Testis (tissue), 2 donors: ENCODE measurements at regions not wholly inside any gene's neighbourhood (a gene's known extent, or its start where the extent isn't known, plus 50 kb on each side); places are given as distances from the start of the nearest gene placed in this dataset.

Experiments used
- DNase-seq: peaks from one replicate; pipeline ENCODE4 v3.0.0-alpha.2; 2019
- H3K27ac ChIP-seq, 2 donors: fragments of 200-600 bp; sonication (generic); one replicate each; pipeline ENCODE4 v1.5.1; 2019
- H3K27me3 ChIP-seq: fragments of 200-600 bp; sonication (generic); one replicate; pipeline ENCODE4 v1.5.1; 2019
- H3K36me3 ChIP-seq: fragments of 200-600 bp; sonication (generic); one replicate; pipeline ENCODE4 v1.5.1; 2017; ENCODE audit warnings: low read depth; ENCODE audit errors: missing control alignments
- H3K4me1 ChIP-seq: fragments of 200-600 bp; sonication (generic); one replicate; pipeline ENCODE4 v1.5.1; 2019
- H3K4me3 ChIP-seq, 2 donors: fragments of 200-600 bp; sonication (generic); one replicate each; pipeline ENCODE4 v1.5.1; 2017 to 2019
- H3K9me3 ChIP-seq: fragments of 200-600 bp; sonication (generic); one replicate; pipeline ENCODE4 v1.5.1; 2017
- CTCF ChIP-seq, 3 experiments: fragments of 450-650 bp in 2 of 3; fragments of 200-600 bp in 1 of 3; sonication (generic) in 1 of 3; IDR thresholded peaks; one replicate each; pipeline ENCODE4 v1.5.1; 2016 to 2019; ENCODE audit warnings: antibody characterized with exemption in 3 of 3, mild to moderate bottlenecking in 2 of 3, moderate library complexity in 1 of 3
- POLR2A ChIP-seq: fragments of 450-650 bp; IDR thresholded peaks from one replicate; pipeline ENCODE4 v1.6.1; 2017; ENCODE audit warnings: antibody characterized with exemption, mild to moderate bottlenecking, moderate library complexity
- WGBS, 2 donors: methylation state at CpG; one replicate each; pipeline ENCODE4 v1.1.5; 2018; 5-methylcytosine and 5-hydroxymethylcytosine counted together
- intact Hi-C: fragments of 100-400 bp; cut with DNase I; formaldehyde crosslinking; loops from one replicate; pipeline ENCODE4 v1.15.1; 2023; ENCODE audit warnings: low total_unique reads

GRCh38 chr5:13511442-13511841 lies 433.0 kb downstream of the DNAH5 start:
- intact Hi-C loops, result no loop called here
- no peak for DNase-seq

DNA sequence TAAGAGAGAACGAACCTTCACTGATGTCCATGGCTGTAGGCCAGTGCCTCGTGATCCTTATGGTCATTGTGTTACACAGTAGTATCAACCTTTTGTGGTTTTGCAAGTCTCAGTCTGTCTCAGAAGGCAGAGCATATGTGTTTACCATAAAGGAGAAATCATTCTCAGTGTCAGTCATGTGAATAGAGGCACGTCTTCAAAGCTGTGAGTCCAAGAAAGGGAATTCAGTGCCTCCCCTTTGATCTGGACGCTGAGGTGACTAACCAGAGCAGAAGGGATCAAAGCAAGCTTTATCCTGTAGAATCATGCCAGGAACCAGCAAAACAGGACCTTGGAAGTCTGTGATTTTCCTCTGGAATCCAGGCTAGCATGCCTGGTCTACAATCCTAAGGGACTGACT lies 433.9 kb downstream of the DNAH5 start:
- no peak overlapping the region for H3K4me3 ChIP-seq
- WGBS, 2 donors, result 69 to 73% methylated on average over 4 of the region's 4 CpGs
- no peak for DNase-seq
- H3K9me3 ChIP-seq, result no peaks in the 10 kb centered on the region
- no peak overlapping the region for H3K27ac ChIP-seq
- no peak for TF ChIP-seq CTCF (IDR thresholded peaks at IDR 0.05)
- TF ChIP-seq POLR2A, result no peak
- H3K36me3 ChIP-seq, result no peaks in the 10 kb centered on the region
- H3K27me3 ChIP-seq, result no peaks in the 10 kb centered on the region
- intact Hi-C loops, result no loop called here
- H3K4me1 ChIP-seq, result no peaks in the 10 kb centered on the region

More at GRCh38 chr5:13511442-13511841, 433.0 kb downstream of the DNAH5 start:
- TF ChIP-seq POLR2A, result no peak
- TF ChIP-seq CTCF (IDR thresholded peaks at IDR 0.05), result no peak
- 72 to 85% methylated on average over 2 of the region's 2 CpGs for WGBS, 2 donors
- Histone ChIP-seq H3K27me3 (no peaks in the 10 kb centered on the region), H3K36me3 (no peaks in the 10 kb centered on the region), H3K4me1 (no peaks in the 10 kb centered on the region), H3K9me3 (no peaks in the 10 kb centered on the region), H3K4me3 (no peak overlapping the region), H3K27ac (no peak overlapping the region)

GRCh38 chr5:13508559-13508958 lies 435.9 kb downstream of the DNAH5 start:
- Histone ChIP-seq H3K27me3 (no peaks in the 10 kb centered on the region), H3K27ac (no peak overlapping the region), H3K36me3 (no peaks in the 10 kb centered on the region), H3K4me1 (no peaks in the 10 kb centered on the region), H3K9me3 (no peaks in the 10 kb centered on the region), H3K4me3 (no peak overlapping the region)
- TF ChIP-seq CTCF (IDR thresholded peaks at IDR 0.05) (no peak), POLR2A (no peak)
- DNase-seq, result no peak
- intact Hi-C loops, result no loop called here
- WGBS, 2 donors, result 78 to 89% methylated on average over 2 of the region's 2 CpGs

DNA sequence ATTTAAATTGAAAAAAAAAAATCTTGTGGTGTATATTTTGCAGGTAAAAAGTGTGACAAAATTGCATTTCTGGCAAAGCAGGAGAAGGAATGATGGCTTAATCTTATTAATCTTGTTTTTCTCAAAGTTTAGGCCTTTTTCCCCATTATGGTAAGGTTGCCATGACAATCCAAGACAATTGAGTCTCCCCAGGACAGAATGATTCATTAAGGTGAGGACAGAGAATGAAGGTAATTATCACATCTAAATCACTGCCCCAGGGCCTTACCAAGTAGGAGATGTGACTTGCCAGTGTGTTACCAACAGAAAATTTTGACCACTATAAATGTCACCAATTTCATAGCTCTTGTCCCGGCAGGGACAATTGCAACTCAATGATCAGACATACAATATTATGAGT lies 439.2 kb downstream of the DNAH5 start:
- intact Hi-C loops, result no loop called here
- WGBS, 2 donors, result 82 to 95% methylated on average over 1 of the region's 1 CpG
- DNase-seq, result no peak

More for the DNA sequence above, 439.2 kb downstream of the DNAH5 start:
- Histone ChIP-seq H3K4me3 (no peak overlapping the region), H3K27ac (no peak overlapping the region), H3K4me1 (no peaks in the 10 kb centered on the region), H3K27me3 (no peaks in the 10 kb centered on the region), H3K36me3 (no peaks in the 10 kb centered on the region), H3K9me3 (no peaks in the 10 kb centered on the region)
- TF ChIP-seq CTCF (IDR thresholded peaks at IDR 0.05) (no peak), POLR2A (no peak)
